Smooth muscle cell (in vitro differentiated cells): ENCODE measurements at regions not wholly inside any gene's neighbourhood (a gene's known extent, or its start where the extent isn't known, plus 50 kb on each side); places are given as distances from the start of the nearest gene placed in this dataset.

Experiments
- DNase-seq: peaks from one replicate; lab custom pipeline; 2025; ENCODE audit not compliant: unreplicated experiment; lab: John Stamatoyannopoulos, UW
- H2AFZ ChIP-seq: fragments of 200-600 bp; sonication (generic); 2 replicates; pipeline ENCODE4 v1.6.0; 2016; ENCODE audit warnings: antibody characterized with exemption, low read depth, mild to moderate bottlenecking
- H3F3A ChIP-seq: fragments of 200-600 bp; sonication (generic); 2 replicates; pipeline ENCODE4 v1.6.0; 2017; ENCODE audit warnings: antibody characterized with exemption, low read depth
- H3K27ac ChIP-seq: fragments of 200-600 bp; sonication (generic); 2 replicates; pipeline ENCODE4 v1.5.1; 2016; ENCODE audit warnings: low read depth, mild to moderate bottlenecking
- H3K27me3 ChIP-seq: fragments of 200-600 bp; sonication (generic); 2 replicates; pipeline ENCODE4 v1.6.1; 2016; ENCODE audit warnings: low read depth, mild to moderate bottlenecking
- H3K36me3 ChIP-seq: fragments of 200-600 bp; sonication (generic); 2 replicates; pipeline ENCODE4 v1.5.1; 2016; ENCODE audit warnings: low read depth
- H3K4me1 ChIP-seq: fragments of 200-600 bp; sonication (generic); 2 replicates; pipeline ENCODE4 v1.5.1; 2016; ENCODE audit warnings: low read depth
- H3K4me2 ChIP-seq: fragments of 200-600 bp; sonication (generic); 2 replicates; pipeline ENCODE4 v1.6.0; 2016; ENCODE audit warnings: mild to moderate bottlenecking
- H3K4me3 ChIP-seq: fragments of 200-600 bp; sonication (generic); 2 replicates; pipeline ENCODE4 v1.5.1; 2016; ENCODE audit warnings: mild to moderate bottlenecking
- H3K79me2 ChIP-seq: fragments of 200-600 bp; sonication (generic); 2 replicates; pipeline ENCODE4 v1.6.0; 2016; ENCODE audit warnings: low read depth, mild to moderate bottlenecking
- H3K9ac ChIP-seq: fragments of 200-600 bp; sonication (generic); 2 replicates; pipeline ENCODE4 v1.6.0; 2016; ENCODE audit warnings: low read depth
- H3K9me3 ChIP-seq: fragments of 200-600 bp; sonication (generic); replicated peaks from 2 replicates; pipeline ENCODE4 v1.5.1; 2016; ENCODE audit warnings: low read depth
- H4K20me1 ChIP-seq: fragments of 200-600 bp; sonication (generic); 2 replicates; pipeline ENCODE4 v1.6.0; 2016; ENCODE audit warnings: low read depth
- CTCF ChIP-seq: fragments of 200-600 bp; sonication (generic); IDR thresholded peaks from 2 replicates; pipeline ENCODE4 v1.5.1; 2017; ENCODE audit warnings: borderline replicate concordance, mild to moderate bottlenecking, antibody characterized with exemption; ENCODE audit not compliant: insufficient read depth, poor library complexity, severe bottlenecking
- WGBS: methylation state at CpG from one replicate; pipeline ENCODE4 v1.1.7; 2016; ENCODE audit warnings: low lambda C conversion rate; 5-methylcytosine and 5-hydroxymethylcytosine counted together

GRCh38 chr3:188975600-188976314 is 196.0 kb upstream of the TPRG1 start:
- Histone ChIP-seq H3K9ac (no peak overlapping the region), H3K27ac (no peak overlapping the region), H3K4me1 (no peaks in the 10 kb centered on the region), H3F3A (no peaks in the 10 kb centered on the region), H4K20me1 (no peaks in the 10 kb centered on the region), H3K4me3 (no peak overlapping the region), H3K4me2 (no peak overlapping the region), H3K36me3 (no peaks in the 10 kb centered on the region), H3K9me3 (no peaks in the 10 kb centered on the region), H3K27me3 (no peaks in the 10 kb centered on the region), H3K79me2 (no peaks in the 10 kb centered on the region), H2AFZ (no peak overlapping the region)
- WGBS, result 87% methylated on average over 12 of the region's 12 CpGs
- DNase-seq, result no peak
- no peak for TF ChIP-seq CTCF

GRCh38 chr3:188976407-188976806 is 195.4 kb upstream of the TPRG1 start:
- H3K36me3 ChIP-seq, result no peaks in the 10 kb centered on the region
- no peaks in the 10 kb centered on the region for H3F3A ChIP-seq
- no peaks in the 10 kb centered on the region for H3K79me2 ChIP-seq
- no peak for TF ChIP-seq CTCF
- no peak overlapping the region for H3K4me2 ChIP-seq
- H3K4me1 ChIP-seq, result no peaks in the 10 kb centered on the region
- H4K20me1 ChIP-seq, result no peaks in the 10 kb centered on the region
- 59% methylated on average over 4 of the region's 4 CpGs for WGBS
- no peak overlapping the region for H2AFZ ChIP-seq
- DNase-seq, result no peak
- no peaks in the 10 kb centered on the region for H3K9me3 ChIP-seq
- H3K4me3 ChIP-seq, result no peak overlapping the region
- no peak overlapping the region for H3K9ac ChIP-seq
- no peak overlapping the region for H3K27ac ChIP-seq
- no peaks in the 10 kb centered on the region for H3K27me3 ChIP-seq

GRCh38 chr3:188978421-188979171 is 193.2 kb upstream of the TPRG1 start:
- no peaks in the 10 kb centered on the region for H3K27me3 ChIP-seq
- no peak overlapping the region for H2AFZ ChIP-seq
- H3K9me3 ChIP-seq, result no peaks in the 10 kb centered on the region
- H3K4me1 ChIP-seq, result no peaks in the 10 kb centered on the region
- no peak overlapping the region for H3K27ac ChIP-seq
- no peak overlapping the region for H3K4me3 ChIP-seq
- 59% methylated on average over 7 of the region's 7 CpGs for WGBS
- DNase-seq, result no peak
- H3F3A ChIP-seq, result no peaks in the 10 kb centered on the region
- H3K79me2 ChIP-seq, result no peaks in the 10 kb centered on the region
- no peak for TF ChIP-seq CTCF
- no peak overlapping the region for H3K4me2 ChIP-seq
- no peaks in the 10 kb centered on the region for H4K20me1 ChIP-seq
- no peaks in the 10 kb centered on the region for H3K36me3 ChIP-seq
- H3K9ac ChIP-seq, result no peak overlapping the region
